Endodermal cell (in vitro differentiated cells): ENCODE measurements at regions not wholly inside any gene's neighbourhood (a gene's known extent, or its start where the extent isn't known, plus 50 kb on each side); places are given as distances from the start of the nearest gene placed in this dataset.

Experiments
- DNase-seq: peaks from one replicate; pipeline ENCODE4 v3.0.0-alpha.2; 2017
- H3K27ac ChIP-seq: 2 replicates; pipeline ENCODE4 v1.5.1; 2013; ENCODE audit warnings: mild to moderate bottlenecking, low read depth, low read length, moderate library complexity
- H3K27me3 ChIP-seq: 2 replicates; pipeline ENCODE4 v1.6.1; 2013; ENCODE audit warnings: mild to moderate bottlenecking, low read length, moderate library complexity; ENCODE audit not compliant: insufficient read depth, control insufficient read depth, poor library complexity, severe bottlenecking
- H3K36me3 ChIP-seq: 2 replicates; pipeline ENCODE4 v1.7.0; 2013; ENCODE audit warnings: mild to moderate bottlenecking, low read length, moderate library complexity; ENCODE audit not compliant: control insufficient read depth, insufficient read depth
- H3K4me1 ChIP-seq: one replicate; pipeline ENCODE4 v1.7.0; 2013; ENCODE audit warnings: low read length; ENCODE audit not compliant: control insufficient read depth, insufficient read depth
- H3K4me3 ChIP-seq: 2 replicates; pipeline ENCODE4 v1.5.1; 2013; ENCODE audit warnings: mild to moderate bottlenecking, low read length, moderate library complexity
- H3K9ac ChIP-seq: 2 replicates; pipeline ENCODE4 v1.6.1; 2013; ENCODE audit warnings: mild to moderate bottlenecking, low read length, moderate library complexity; ENCODE audit not compliant: poor library complexity, severe bottlenecking; ENCODE audit errors: extremely low read depth
- H3K9me3 ChIP-seq: 2 replicates; pipeline ENCODE4 v1.6.1; 2013; ENCODE audit warnings: mild to moderate bottlenecking, low read length, moderate library complexity; ENCODE audit not compliant: control insufficient read depth
- H3K27ac Mint-ChIP-seq: 2 replicates; pipeline ENCODE4 v1.8.0; 2020; ENCODE audit warnings: mixed read lengths
- H3K27me3 Mint-ChIP-seq: 2 replicates; pipeline ENCODE4 v1.8.0; 2021; ENCODE audit warnings: mild to moderate bottlenecking, mixed read lengths; ENCODE audit not compliant: insufficient read depth
- H3K36me3 Mint-ChIP-seq: 2 replicates; pipeline ENCODE4 v1.8.0; 2020; ENCODE audit warnings: low read depth, mixed read lengths
- H3K4me1 Mint-ChIP-seq: 2 replicates; pipeline ENCODE4 v1.8.0; 2020; ENCODE audit warnings: mixed read lengths
- H3K4me3 Mint-ChIP-seq: 2 replicates; pipeline ENCODE4 v1.8.0; 2020; ENCODE audit warnings: mild to moderate bottlenecking, moderate library complexity, mixed read lengths
- H3K9me3 Mint-ChIP-seq: 2 replicates; pipeline ENCODE4 v1.8.0; 2020; ENCODE audit warnings: mild to moderate bottlenecking, mixed read lengths
- WGBS, 2 experiments: methylation state at CpG; one replicate each; pipeline versions ENCODE4 v1.1.5 to v1.1.7; 2013; ENCODE audit warnings: missing lambda C conversion rate in 2 of 2, mixed read lengths in 1 of 2; ENCODE audit not compliant: insufficient coverage in 1 of 2, insufficient read length in 1 of 2; 5-methylcytosine and 5-hydroxymethylcytosine counted together
- TF ChIP-seq, protein P1 (sequence below): fragments of 200-600 bp; sonication (generic); conservative IDR thresholded peaks from 2 replicates; pipeline ENCODE4 v1.5.0; 2021; ENCODE audit warnings: antibody characterized with exemption, mild to moderate bottlenecking

DNA sequence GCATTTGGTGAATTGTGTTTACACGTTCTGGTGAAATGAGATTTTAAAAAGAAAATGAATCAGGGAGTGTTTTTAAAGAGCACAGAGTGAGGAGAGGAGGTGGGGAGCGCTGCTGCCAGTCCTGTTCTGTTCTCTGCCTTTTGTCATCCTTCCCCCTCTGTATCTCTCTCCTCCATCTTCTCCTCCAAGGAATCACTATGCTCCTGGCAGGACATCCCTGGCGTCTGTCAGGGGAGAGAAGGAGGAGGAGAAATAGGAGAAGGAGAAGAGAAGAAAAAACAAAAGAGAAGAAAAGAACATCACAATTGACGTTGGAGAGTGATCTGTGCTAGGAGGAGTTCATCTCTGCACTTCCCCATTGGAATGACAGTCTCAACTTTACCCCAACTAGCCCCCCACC lies 627.6 kb upstream of the TBL1XR1 start:
- Mint-ChIP-seq H3K27me3 (no peaks in the 10 kb centered on the region), H3K9me3 (no peaks in the 10 kb centered on the region), H3K36me3 (no peaks in the 10 kb centered on the region), H3K4me1 (peaks cover 8% of the 10 kb centered on the region), H3K27ac (no peak overlapping the region), H3K4me3 (no peak overlapping the region)
- no peaks in the 10 kb centered on the region for H3K4me1 ChIP-seq
- TF ChIP-seq, protein P1, sequence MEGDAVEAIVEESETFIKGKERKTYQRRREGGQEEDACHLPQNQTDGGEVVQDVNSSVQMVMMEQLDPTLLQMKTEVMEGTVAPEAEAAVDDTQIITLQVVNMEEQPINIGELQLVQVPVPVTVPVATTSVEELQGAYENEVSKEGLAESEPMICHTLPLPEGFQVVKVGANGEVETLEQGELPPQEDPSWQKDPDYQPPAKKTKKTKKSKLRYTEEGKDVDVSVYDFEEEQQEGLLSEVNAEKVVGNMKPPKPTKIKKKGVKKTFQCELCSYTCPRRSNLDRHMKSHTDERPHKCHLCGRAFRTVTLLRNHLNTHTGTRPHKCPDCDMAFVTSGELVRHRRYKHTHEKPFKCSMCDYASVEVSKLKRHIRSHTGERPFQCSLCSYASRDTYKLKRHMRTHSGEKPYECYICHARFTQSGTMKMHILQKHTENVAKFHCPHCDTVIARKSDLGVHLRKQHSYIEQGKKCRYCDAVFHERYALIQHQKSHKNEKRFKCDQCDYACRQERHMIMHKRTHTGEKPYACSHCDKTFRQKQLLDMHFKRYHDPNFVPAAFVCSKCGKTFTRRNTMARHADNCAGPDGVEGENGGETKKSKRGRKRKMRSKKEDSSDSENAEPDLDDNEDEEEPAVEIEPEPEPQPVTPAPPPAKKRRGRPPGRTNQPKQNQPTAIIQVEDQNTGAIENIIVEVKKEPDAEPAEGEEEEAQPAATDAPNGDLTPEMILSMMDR, result no peak
- DNase-seq, result no peak
- WGBS, 2 experiments, result 71 to 80% methylated on average over 1 to 3 of the region's 4 CpGs
- H3K27me3 ChIP-seq, result no peaks in the 10 kb centered on the region
- H3K27ac ChIP-seq, result no peak overlapping the region
- H3K9me3 ChIP-seq, result no peaks in the 10 kb centered on the region
- H3K9ac ChIP-seq, result no peak overlapping the region
- H3K4me3 ChIP-seq, result no peak overlapping the region
- H3K36me3 ChIP-seq, result no peaks in the 10 kb centered on the region

DNA sequence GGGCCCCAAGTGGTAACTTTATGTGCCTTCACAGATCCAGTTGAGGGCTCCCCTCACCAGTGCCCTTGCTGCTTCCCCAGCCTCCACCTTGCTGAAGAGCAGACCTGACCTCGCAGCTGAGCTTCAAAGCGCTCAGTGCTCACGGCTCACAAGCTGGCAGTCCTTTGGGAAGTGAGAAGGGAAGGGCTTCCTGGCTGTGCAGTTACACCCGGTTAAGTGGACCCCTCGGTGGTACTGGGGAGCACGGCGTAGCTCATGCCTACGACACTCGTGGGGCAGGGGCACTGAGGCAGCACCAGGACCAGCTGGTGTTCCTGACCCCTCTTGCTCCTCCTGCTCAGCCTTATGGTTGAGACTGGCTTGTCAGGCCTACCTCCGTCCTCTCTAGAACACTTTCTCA lies 629.0 kb upstream of the TBL1XR1 start:
- Histone ChIP-seq H3K36me3 (no peaks in the 10 kb centered on the region), H3K4me1 (no peaks in the 10 kb centered on the region), H3K27ac (no peak overlapping the region), H3K9me3 (no peaks in the 10 kb centered on the region), H3K27me3 (peaks cover under 1% of the 10 kb centered on the region), H3K4me3 (no peak overlapping the region), H3K9ac (no peak overlapping the region)
- no peaks in the 10 kb centered on the region for H3K36me3 Mint-ChIP-seq
- no peak overlapping the region for H3K4me3 Mint-ChIP-seq
- peaks cover 8% of the 10 kb centered on the region for H3K4me1 Mint-ChIP-seq
- TF ChIP-seq, protein P1, result no peak
- no peak for DNase-seq
- H3K9me3 Mint-ChIP-seq, result no peaks in the 10 kb centered on the region
- no peak overlapping the region for H3K27ac Mint-ChIP-seq
- 90 to 94% methylated on average over 8 to 10 of the region's 10 CpGs for WGBS, 2 experiments
- H3K27me3 Mint-ChIP-seq, result peaks cover 2% of the 10 kb centered on the region

DNA sequence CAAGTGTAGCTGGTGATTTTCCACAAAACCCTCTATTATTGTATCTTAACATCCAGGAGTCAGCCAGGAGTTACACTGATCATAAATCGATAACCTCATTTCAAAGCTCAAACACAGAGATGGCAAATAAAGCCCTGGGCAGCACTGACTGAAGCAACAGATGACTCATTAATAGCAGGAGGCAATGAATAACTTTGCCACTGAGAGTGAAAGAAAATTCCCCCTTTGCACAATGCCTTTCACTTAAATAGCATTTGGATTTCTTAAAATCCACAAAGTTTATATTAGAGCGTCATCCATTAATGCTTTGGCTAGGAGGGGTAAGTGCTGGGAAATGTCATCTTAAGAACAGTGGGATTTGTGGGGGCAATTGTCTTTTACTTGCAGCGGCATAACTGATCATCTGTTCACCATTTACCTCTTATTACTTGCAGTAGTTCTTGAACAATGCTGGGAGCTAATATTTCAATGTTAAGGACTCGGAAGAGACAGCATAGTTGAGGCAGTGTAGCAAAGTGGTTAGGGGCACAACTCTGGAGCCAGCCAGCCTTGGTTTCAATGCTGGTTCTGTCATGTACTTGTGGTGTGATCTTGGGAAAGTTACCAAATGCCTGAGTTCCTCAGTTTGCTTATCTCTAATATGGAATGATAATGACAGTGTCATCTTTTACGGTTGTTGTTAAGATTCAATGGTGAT lies 630.4 kb upstream of the TBL1XR1 start:
- no peak overlapping the region for H3K27ac ChIP-seq

More for the DNA sequence above, 630.4 kb upstream of the TBL1XR1 start:
- Histone ChIP-seq H3K27me3 (peaks cover 11% of the 10 kb centered on the region), H3K9ac (no peak overlapping the region), H3K4me3 (no peak overlapping the region), H3K9me3 (no peaks in the 10 kb centered on the region), H3K4me1 (no peaks in the 10 kb centered on the region), H3K36me3 (no peaks in the 10 kb centered on the region)
- Mint-ChIP-seq H3K27ac (no peak overlapping the region), H3K4me1 (peaks cover 8% of the 10 kb centered on the region), H3K4me3 (no peak overlapping the region), H3K9me3 (no peaks in the 10 kb centered on the region), H3K36me3 (no peaks in the 10 kb centered on the region), H3K27me3 (peaks cover 6% of the 10 kb centered on the region)
- DNase-seq, result no peak
- 95 to 100% methylated on average over 2 to 5 of the region's 5 CpGs for WGBS, 2 experiments
- TF ChIP-seq, protein P1, result no peak
